ENCODE measurements at regions not wholly inside any gene's neighbourhood (a gene's known extent, or its start where the extent isn't known, plus 50 kb on each side); places are given as distances from the start of the nearest gene placed in this dataset.
"Not testable (repeated sequence)": the region's sequence is repeated elsewhere in the genome, so short reads cannot be mapped to it uniquely, and the experiment has no call there.

GRCh38 chr13:87553142-87553541 is 118.0 kb upstream of the SLITRK5 start:
- no peak for DNase-seq

DNA sequence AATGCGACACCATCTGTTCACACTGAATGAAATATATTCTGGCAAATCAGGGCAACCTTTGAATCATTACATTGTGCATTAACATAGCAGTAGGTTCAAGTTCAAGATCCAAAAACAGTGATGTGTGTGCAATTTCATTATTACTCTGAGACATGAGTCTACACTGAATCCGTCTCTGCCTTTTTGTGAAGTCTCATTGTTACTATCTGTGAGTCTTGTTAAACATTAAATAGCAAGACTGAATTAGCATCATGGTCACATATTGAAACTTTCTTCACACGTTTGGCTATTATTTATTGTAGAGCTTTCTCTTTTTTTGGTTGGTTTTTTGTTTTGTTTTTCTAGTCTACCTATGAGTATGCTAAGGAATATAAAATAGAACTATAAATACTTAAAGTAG is 117.1 kb upstream of the SLITRK5 start:
- no peak for DNase-seq

- no peak for DNase-seq
Measured at GRCh38 chr13:87557788-87558187, 113.4 kb upstream of the SLITRK5 start.

DNA sequence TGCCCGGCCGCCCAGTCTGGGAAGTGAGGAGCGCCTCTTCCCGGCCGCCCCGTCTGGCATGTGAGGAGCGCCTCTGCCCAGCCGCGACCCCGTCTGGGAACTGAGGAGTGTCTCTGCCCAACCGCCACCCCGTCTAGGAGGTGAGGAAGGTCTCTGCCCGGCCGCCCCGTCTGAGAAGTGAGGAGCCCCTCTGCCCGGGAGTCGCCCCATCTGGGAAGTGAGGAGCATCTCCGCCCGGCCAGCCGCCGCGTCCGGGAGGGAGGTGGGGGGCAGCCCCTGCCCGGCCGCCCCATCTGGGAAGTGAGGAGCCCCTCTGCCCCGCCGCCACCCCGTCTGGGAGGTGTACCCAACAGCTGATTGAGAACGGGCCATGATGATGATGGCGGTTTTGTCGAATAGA is 109.6 kb upstream of the SLITRK5 start:
- DNase-seq: not testable (repeated sequence)

DNA sequence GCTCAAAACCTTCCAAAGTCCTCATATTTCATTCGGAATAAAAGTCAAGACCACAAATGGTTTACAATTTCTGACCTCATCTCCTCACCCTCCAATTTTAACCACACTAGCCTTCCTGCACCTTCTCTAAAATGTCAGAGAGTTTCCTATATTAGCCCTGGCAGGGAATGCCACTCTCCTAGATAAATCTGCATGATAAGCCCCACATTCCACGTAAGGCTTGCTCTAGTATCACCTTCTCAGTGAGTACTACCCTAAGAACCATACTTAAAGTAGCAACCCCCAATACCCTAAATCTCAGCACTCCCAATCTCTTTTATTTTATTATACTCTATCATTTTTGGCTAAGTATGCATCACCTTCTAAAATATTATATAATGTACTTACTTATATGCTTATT is 100.5 kb upstream of the SLITRK5 start:
- no peak for DNase-seq

DNA sequence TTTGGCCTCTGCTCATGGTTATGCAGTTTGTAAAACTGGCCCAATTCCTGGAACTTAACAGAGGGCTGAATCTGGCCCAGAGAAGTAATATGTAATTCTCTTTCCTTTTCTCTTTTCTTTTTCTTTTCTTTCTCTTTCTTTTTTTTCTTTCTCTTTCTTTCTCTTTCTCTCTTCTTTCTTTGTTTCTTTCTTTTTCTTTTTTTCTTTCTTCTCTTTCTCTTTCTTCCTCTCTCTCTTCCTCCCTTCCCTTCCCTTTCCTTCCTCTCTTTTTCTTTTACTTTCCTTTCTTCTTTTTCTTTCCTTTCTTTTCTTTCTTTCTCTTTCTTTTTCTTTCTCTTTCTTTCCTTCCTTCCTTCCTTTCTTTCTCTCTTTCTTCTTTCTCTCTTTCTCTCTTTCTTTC is 88.8 kb upstream of the SLITRK5 start:
- DNase-seq: no peak

DNA sequence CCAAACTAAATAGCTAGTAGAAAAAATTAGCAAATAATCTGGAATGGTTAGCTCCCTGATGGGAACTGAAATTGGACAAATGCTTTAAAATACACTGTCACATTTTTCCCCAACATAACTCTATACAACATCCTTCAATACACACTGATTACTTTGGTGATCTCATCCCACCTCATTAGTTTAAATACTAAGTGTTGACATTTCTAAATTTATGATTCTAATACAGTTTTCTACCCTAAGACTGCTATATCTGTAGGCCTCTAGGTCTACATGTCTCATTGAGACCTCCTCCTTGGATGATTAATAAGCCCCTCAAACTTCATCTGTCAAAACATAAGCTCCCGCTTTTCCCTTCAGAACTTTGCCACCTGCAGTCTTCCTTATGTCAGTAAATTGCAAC is 80.7 kb upstream of the SLITRK5 start:
- DNase-seq: no peak

DNA sequence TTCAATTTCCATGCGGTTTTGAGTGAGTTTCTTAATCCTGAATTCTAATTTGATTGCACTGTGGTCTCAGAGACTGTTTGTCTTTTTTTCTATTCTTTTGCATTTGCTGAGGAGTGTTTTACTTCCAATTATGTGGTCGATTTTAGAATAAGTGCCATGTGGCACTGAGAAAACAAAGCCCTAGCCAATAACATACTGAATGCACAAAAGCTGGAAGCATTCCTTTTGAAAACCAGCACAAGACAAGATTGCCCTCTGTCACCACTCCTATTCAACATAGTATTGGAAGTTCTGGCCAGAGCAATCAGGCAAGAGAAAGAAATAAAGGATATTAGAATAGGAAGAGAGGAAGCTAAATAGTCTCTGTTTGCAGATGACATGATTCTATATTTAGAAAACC is 66.7 kb upstream of the SLITRK5 start:
- DNase-seq: not testable (repeated sequence)

DNA sequence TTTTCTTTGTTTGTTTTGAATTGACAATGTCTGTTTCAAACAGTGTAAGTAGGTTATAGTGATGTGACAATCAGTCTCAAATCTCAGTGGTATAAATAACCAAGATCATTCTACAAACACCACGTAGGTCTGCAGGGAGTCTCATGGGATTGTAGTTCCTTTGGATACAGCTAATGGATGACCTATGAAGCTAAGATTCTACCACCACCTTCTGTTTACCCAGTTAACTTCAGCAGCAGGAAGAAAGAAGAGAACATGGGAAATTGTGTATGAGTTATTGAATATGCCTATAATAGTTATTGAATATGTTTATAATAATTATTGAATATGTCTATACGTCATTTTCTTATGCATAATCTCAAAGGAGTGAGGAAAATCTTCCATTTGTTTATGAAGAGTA is 63.9 kb upstream of the SLITRK5 start:
- DNase-seq: no peak

DNA sequence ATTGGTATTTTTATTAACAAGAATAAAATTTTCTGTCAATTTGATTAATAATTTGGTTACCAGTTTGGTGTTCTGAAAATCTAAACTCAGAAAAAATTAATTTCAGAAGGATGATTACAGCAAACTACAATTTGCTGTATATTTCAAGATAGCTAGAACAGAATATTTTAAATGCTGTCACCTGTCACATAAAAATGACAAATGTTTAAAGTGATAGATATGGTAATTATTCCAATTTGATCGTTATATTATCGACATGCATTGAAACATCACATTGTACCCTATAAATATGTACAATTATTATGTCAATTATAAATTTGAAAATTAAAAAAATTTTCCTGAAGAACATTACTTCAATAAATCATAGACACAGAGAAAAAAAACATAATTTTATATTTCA is 56.9 kb upstream of the SLITRK5 start:
- no peak for DNase-seq
